ENCODE measurements at regions not wholly inside any gene's neighbourhood (a gene's known extent, or its start where the extent isn't known, plus 50 kb on each side); places are given as distances from the start of the nearest gene placed in this dataset.

- TF ChIP-seq TEAD4 (IDR thresholded peaks at IDR 0.05) = no peak
- no peak for TF ChIP-seq ZBTB7A (IDR thresholded peaks at IDR 0.05; ENCODE audit: low read depth)
- TF ChIP-seq CREB1 (IDR thresholded peaks at IDR 0.05; ENCODE audit: low read depth) = no peak
- TF ChIP-seq FOXM1 (IDR thresholded peaks at IDR 0.05; ENCODE audit: borderline replicate concordance, low read depth) = no peak
Observed at GRCh38 chr2:65799141-65799854, 366.9 kb upstream of the SPRED2 start.

DNA sequence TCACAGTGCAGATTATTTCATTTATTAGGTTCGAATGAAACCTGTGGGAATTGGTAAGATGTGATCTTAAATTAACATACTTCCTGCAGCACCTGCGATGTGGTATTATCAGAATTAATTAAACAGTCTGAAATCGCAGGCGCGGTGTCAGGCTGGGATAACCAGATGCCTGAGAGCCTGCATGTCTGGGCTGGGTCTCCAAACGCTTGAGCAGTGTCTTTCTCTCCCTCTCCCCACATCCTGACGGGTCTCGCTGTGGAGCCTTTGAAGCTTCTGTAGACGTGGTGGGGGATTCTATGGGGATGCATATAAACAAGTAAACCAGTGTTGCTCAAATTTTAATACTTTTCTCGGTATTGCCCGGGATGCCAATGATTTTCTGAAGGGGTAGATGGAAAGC lies 366.2 kb upstream of the SPRED2 start:
- no peak for TF ChIP-seq NFIC (IDR thresholded peaks at IDR 0.05)
- TF ChIP-seq, protein P1, sequence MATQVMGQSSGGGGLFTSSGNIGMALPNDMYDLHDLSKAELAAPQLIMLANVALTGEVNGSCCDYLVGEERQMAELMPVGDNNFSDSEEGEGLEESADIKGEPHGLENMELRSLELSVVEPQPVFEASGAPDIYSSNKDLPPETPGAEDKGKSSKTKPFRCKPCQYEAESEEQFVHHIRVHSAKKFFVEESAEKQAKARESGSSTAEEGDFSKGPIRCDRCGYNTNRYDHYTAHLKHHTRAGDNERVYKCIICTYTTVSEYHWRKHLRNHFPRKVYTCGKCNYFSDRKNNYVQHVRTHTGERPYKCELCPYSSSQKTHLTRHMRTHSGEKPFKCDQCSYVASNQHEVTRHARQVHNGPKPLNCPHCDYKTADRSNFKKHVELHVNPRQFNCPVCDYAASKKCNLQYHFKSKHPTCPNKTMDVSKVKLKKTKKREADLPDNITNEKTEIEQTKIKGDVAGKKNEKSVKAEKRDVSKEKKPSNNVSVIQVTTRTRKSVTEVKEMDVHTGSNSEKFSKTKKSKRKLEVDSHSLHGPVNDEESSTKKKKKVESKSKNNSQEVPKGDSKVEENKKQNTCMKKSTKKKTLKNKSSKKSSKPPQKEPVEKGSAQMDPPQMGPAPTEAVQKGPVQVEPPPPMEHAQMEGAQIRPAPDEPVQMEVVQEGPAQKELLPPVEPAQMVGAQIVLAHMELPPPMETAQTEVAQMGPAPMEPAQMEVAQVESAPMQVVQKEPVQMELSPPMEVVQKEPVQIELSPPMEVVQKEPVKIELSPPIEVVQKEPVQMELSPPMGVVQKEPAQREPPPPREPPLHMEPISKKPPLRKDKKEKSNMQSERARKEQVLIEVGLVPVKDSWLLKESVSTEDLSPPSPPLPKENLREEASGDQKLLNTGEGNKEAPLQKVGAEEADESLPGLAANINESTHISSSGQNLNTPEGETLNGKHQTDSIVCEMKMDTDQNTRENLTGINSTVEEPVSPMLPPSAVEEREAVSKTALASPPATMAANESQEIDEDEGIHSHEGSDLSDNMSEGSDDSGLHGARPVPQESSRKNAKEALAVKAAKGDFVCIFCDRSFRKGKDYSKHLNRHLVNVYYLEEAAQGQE (IDR thresholded peaks at IDR 0.05; ENCODE audit: low read depth) = no peak
- TF ChIP-seq RAD21 (IDR thresholded peaks at IDR 0.05; ENCODE audit: low read depth) = no peak
- no peak for TF ChIP-seq CEBPB (IDR thresholded peaks at IDR 0.05)
- TF ChIP-seq TCF12 (IDR thresholded peaks at IDR 0.05; ENCODE audit: low read depth) = no peak
- no peak for TF ChIP-seq TAF1 (IDR thresholded peaks at IDR 0.05; ENCODE audit: low read depth)

- TF ChIP-seq EP300 (IDR thresholded peaks at IDR 0.05; ENCODE audit: borderline replicate concordance) (no peak), CREB1 (IDR thresholded peaks at IDR 0.05; ENCODE audit: low read depth) (no peak), EGR1 (IDR thresholded peaks at IDR 0.05) (no peak), ZBTB7A (IDR thresholded peaks at IDR 0.05; ENCODE audit: low read depth) (no peak), MAX (IDR thresholded peaks at IDR 0.05) (no peak), NFIC (IDR thresholded peaks at IDR 0.05) (no peak), TCF12 (IDR thresholded peaks at IDR 0.05; ENCODE audit: low read depth) (no peak), TEAD4 (IDR thresholded peaks at IDR 0.05) (no peak), TAF1 (IDR thresholded peaks at IDR 0.05; ENCODE audit: low read depth) (no peak)
- TF ChIP-seq, protein P2, sequence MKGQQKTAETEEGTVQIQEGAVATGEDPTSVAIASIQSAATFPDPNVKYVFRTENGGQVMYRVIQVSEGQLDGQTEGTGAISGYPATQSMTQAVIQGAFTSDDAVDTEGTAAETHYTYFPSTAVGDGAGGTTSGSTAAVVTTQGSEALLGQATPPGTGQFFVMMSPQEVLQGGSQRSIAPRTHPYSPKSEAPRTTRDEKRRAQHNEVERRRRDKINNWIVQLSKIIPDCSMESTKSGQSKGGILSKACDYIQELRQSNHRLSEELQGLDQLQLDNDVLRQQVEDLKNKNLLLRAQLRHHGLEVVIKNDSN (IDR thresholded peaks at IDR 0.05) = no peak
Observed at GRCh38 chr2:65794994-65795393, 362.6 kb upstream of the SPRED2 start.

- TF ChIP-seq CEBPB (IDR thresholded peaks at IDR 0.05) = no peak
- TF ChIP-seq, protein P1 (IDR thresholded peaks at IDR 0.05; ENCODE audit: low read depth) = no peak
- no peak for TF ChIP-seq YY1 (IDR thresholded peaks at IDR 0.05; ENCODE audit: low read depth)
- TF ChIP-seq TCF12 (IDR thresholded peaks at IDR 0.05; ENCODE audit: low read depth) = no peak
- TF ChIP-seq NFIC (IDR thresholded peaks at IDR 0.05) = no peak
Observed at GRCh38 chr2:65791404-65791975, 359.1 kb upstream of the SPRED2 start.

DNA sequence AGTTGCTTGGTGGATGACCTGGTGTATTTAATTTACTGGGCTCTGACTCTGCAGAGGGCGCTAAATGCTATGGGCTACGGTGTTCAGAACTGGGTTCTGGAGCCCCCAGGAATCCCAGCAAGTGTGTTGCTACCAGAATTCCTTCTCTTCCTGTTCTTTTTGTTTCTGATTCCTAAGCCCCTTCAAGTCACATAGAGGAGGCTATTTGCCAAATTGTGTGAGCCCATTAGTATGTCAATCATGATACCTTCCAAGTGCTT lies 358.2 kb upstream of the SPRED2 start:
- TF ChIP-seq TEAD4 (IDR thresholded peaks at IDR 0.05) (no peak), YY1 (IDR thresholded peaks at IDR 0.05; ENCODE audit: low read depth) (no peak), TAF1 (IDR thresholded peaks at IDR 0.05; ENCODE audit: low read depth) (no peak), NFIC (IDR thresholded peaks at IDR 0.05) (no peak), CREB1 (IDR thresholded peaks at IDR 0.05; ENCODE audit: low read depth) (no peak), FOXM1 (IDR thresholded peaks at IDR 0.05; ENCODE audit: borderline replicate concordance, low read depth) (no peak), EP300 (IDR thresholded peaks at IDR 0.05; ENCODE audit: borderline replicate concordance) (no peak), EGR1 (IDR thresholded peaks at IDR 0.05) (no peak), RAD21 (IDR thresholded peaks at IDR 0.05; ENCODE audit: low read depth) (no peak), MAX (IDR thresholded peaks at IDR 0.05) (no peak), CEBPB (IDR thresholded peaks at IDR 0.05) (no peak), TCF12 (IDR thresholded peaks at IDR 0.05; ENCODE audit: low read depth) (no peak)
- TF ChIP-seq, protein P1 (IDR thresholded peaks at IDR 0.05; ENCODE audit: low read depth) = no peak
- TF ChIP-seq, protein P2 (IDR thresholded peaks at IDR 0.05) = no peak
